ENCODE measurements at regions not wholly inside any gene's neighbourhood (a gene's known extent, or its start where the extent isn't known, plus 50 kb on each side); places are given as distances from the start of the nearest gene placed in this dataset.

GRCh38 chr16:26197707-26198106 lies 505.9 kb downstream of the HS3ST4 start:
- TF ChIP-seq CTCF (conservative IDR thresholded peaks at IDR 0.05; ENCODE audit: low read depth, low read length): no peak
- no peak overlapping the region for H2AFZ ChIP-seq (ENCODE audit: low read depth)
- no peaks in the 10 kb centered on the region for H3K4me1 ChIP-seq (ENCODE audit: low read depth, poor library complexity, severe bottlenecking)

GRCh38 chr16:26198221-26198620 lies 506.5 kb downstream of the HS3ST4 start:
- TF ChIP-seq CTCF (conservative IDR thresholded peaks at IDR 0.05; ENCODE audit: low read depth, low read length): no peak
- H3K4me1 ChIP-seq (ENCODE audit: low read depth, poor library complexity, severe bottlenecking): no peaks in the 10 kb centered on the region
- H2AFZ ChIP-seq (ENCODE audit: low read depth): no peak overlapping the region
- no peak overlapping the region for H3K27ac ChIP-seq
- H3K9ac ChIP-seq: no peak overlapping the region
- no peak overlapping the region for H3K4me2 ChIP-seq
- H3K4me3 ChIP-seq (IDR thresholded peaks at IDR 0.05; ENCODE audit: insufficient read depth, low read depth, low read length): no peak overlapping the region
- no peaks in the 10 kb centered on the region for H3K79me2 ChIP-seq (ENCODE audit: insufficient read depth, low read depth)
- H4K20me1 ChIP-seq (ENCODE audit: insufficient read depth): no peaks in the 10 kb centered on the region
- no peaks in the 10 kb centered on the region for H3K27me3 ChIP-seq (ENCODE audit: insufficient read depth, low read depth)
- no peaks in the 10 kb centered on the region for H3K36me3 ChIP-seq (ENCODE audit: insufficient read depth)

More at GRCh38 chr16:26197707-26198106, 505.9 kb downstream of the HS3ST4 start:
- Histone ChIP-seq H3K4me3 (IDR thresholded peaks at IDR 0.05; ENCODE audit: insufficient read depth, low read depth, low read length) (no peak overlapping the region), H3K36me3 (ENCODE audit: insufficient read depth) (no peaks in the 10 kb centered on the region), H3K9ac (no peak overlapping the region), H4K20me1 (ENCODE audit: insufficient read depth) (no peaks in the 10 kb centered on the region), H3K27me3 (ENCODE audit: insufficient read depth, low read depth) (no peaks in the 10 kb centered on the region), H3K27ac (no peak overlapping the region), H3K4me2 (no peak overlapping the region), H3K79me2 (ENCODE audit: insufficient read depth, low read depth) (no peaks in the 10 kb centered on the region)

GRCh38 chr16:26204138-26204537 lies 512.4 kb downstream of the HS3ST4 start:
- Histone ChIP-seq H3K4me3 (IDR thresholded peaks at IDR 0.05; ENCODE audit: insufficient read depth, low read depth, low read length) (no peak overlapping the region), H3K27ac (no peak overlapping the region), H2AFZ (ENCODE audit: low read depth) (no peak overlapping the region), H3K36me3 (ENCODE audit: insufficient read depth) (no peaks in the 10 kb centered on the region), H4K20me1 (ENCODE audit: insufficient read depth) (no peaks in the 10 kb centered on the region), H3K4me2 (no peak overlapping the region), H3K79me2 (ENCODE audit: insufficient read depth, low read depth) (no peaks in the 10 kb centered on the region), H3K27me3 (ENCODE audit: insufficient read depth, low read depth) (no peaks in the 10 kb centered on the region), H3K4me1 (ENCODE audit: low read depth, poor library complexity, severe bottlenecking) (no peaks in the 10 kb centered on the region), H3K9ac (no peak overlapping the region)
- TF ChIP-seq CTCF (conservative IDR thresholded peaks at IDR 0.05; ENCODE audit: low read depth, low read length): no peak

GRCh38 chr16:26211542-26211941 lies 519.8 kb downstream of the HS3ST4 start:
- Histone ChIP-seq H4K20me1 (ENCODE audit: insufficient read depth) (no peaks in the 10 kb centered on the region), H3K4me2 (no peak overlapping the region), H3K36me3 (ENCODE audit: insufficient read depth) (no peaks in the 10 kb centered on the region), H3K9ac (no peak overlapping the region), H3K4me3 (IDR thresholded peaks at IDR 0.05; ENCODE audit: insufficient read depth, low read depth, low read length) (no peak overlapping the region), H3K4me1 (ENCODE audit: low read depth, poor library complexity, severe bottlenecking) (no peaks in the 10 kb centered on the region), H2AFZ (ENCODE audit: low read depth) (no peak overlapping the region), H3K27ac (no peak overlapping the region), H3K79me2 (ENCODE audit: insufficient read depth, low read depth) (no peaks in the 10 kb centered on the region), H3K27me3 (ENCODE audit: insufficient read depth, low read depth) (no peaks in the 10 kb centered on the region)
- no peak for TF ChIP-seq CTCF (conservative IDR thresholded peaks at IDR 0.05; ENCODE audit: low read depth, low read length)
